ENCODE measurements at regions not wholly inside any gene's neighbourhood (a gene's known extent, or its start where the extent isn't known, plus 50 kb on each side); places are given as distances from the start of the nearest gene placed in this dataset.

DNA sequence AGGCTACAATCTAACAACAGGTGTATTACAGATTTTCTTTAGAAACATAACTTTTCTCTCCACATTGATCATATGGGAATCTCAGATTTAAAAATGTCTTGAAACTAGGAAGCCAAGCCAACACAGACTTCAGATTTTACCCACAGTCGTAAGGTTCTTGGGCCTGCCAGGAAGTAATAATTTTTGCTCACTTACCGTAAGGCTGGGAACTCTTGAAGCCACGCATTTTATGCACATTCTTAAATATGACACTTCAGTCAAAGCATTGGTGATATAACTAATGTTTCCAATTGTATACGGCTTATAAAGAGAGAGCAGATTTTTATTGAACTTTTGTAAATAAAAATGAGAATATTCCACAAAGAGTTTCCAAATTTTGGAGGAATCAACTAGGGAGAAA, 328.9 kb upstream of the TRPC7 start:
- H3K4me1 ChIP-seq (ENCODE audit: insufficient read depth): peaks cover 13% of the 10 kb centered on the region
- ATAC-seq (no peak), DNase-seq (ENCODE audit: low spot score) (no peak)
- no peak overlapping the region for H2AFZ ChIP-seq
- TF ChIP-seq ZNF331 (CRISPR knock-in tag; IDR thresholded peaks at IDR 0.05; ENCODE audit: low read depth): no peak
- TF ChIP-seq, protein P1, sequence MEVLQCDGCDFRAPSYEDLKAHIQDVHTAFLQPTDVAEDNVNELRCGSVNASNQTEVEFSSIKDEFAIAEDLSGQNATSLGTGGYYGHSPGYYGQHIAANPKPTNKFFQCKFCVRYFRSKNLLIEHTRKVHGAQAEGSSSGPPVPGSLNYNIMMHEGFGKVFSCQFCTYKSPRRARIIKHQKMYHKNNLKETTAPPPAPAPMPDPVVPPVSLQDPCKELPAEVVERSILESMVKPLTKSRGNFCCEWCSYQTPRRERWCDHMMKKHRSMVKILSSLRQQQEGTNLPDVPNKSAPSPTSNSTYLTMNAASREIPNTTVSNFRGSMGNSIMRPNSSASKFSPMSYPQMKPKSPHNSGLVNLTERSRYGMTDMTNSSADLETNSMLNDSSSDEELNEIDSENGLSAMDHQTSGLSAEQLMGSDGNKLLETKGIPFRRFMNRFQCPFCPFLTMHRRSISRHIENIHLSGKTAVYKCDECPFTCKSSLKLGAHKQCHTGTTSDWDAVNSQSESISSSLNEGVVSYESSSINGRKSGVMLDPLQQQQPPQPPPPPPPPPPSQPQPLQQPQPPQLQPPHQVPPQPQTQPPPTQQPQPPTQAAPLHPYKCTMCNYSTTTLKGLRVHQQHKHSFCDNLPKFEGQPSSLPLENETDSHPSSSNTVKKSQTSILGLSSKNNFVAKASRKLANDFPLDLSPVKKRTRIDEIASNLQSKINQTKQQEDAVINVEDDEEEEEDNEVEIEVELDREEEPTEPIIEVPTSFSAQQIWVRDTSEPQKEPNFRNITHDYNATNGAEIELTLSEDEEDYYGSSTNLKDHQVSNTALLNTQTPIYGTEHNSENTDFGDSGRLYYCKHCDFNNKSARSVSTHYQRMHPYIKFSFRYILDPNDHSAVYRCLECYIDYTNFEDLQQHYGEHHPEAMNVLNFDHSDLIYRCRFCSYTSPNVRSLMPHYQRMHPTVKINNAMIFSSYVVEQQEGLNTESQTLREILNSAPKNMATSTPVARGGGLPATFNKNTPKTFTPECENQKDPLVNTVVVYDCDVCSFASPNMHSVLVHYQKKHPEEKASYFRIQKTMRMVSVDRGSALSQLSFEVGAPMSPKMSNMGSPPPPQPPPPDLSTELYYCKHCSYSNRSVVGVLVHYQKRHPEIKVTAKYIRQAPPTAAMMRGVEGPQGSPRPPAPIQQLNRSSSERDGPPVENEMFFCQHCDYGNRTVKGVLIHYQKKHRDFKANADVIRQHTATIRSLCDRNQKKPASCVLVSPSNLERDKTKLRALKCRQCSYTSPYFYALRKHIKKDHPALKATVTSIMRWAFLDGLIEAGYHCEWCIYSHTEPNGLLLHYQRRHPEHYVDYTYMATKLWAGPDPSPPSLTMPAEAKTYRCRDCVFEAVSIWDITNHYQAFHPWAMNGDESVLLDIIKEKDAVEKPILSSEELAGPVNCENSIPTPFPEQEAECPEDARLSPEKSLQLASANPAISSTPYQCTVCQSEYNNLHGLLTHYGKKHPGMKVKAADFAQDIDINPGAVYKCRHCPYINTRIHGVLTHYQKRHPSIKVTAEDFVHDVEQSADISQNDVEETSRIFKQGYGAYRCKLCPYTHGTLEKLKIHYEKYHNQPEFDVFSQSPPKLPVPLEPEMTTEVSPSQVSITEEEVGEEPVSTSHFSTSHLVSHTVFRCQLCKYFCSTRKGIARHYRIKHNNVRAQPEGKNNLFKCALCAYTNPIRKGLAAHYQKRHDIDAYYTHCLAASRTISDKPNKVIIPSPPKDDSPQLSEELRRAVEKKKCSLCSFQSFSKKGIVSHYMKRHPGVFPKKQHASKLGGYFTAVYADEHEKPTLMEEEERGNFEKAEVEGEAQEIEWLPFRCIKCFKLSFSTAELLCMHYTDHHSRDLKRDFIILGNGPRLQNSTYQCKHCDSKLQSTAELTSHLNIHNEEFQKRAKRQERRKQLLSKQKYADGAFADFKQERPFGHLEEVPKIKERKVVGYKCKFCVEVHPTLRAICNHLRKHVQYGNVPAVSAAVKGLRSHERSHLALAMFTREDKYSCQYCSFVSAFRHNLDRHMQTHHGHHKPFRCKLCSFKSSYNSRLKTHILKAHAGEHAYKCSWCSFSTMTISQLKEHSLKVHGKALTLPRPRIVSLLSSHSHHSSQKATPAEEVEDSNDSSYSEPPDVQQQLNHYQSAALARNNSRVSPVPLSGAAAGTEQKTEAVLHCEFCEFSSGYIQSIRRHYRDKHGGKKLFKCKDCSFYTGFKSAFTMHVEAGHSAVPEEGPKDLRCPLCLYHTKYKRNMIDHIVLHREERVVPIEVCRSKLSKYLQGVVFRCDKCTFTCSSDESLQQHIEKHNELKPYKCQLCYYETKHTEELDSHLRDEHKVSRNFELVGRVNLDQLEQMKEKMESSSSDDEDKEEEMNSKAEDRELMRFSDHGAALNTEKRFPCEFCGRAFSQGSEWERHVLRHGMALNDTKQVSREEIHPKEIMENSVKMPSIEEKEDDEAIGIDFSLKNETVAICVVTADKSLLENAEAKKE (CRISPR knock-in tag; IDR thresholded peaks at IDR 0.05): no peak
- TF ChIP-seq, protein P2, sequence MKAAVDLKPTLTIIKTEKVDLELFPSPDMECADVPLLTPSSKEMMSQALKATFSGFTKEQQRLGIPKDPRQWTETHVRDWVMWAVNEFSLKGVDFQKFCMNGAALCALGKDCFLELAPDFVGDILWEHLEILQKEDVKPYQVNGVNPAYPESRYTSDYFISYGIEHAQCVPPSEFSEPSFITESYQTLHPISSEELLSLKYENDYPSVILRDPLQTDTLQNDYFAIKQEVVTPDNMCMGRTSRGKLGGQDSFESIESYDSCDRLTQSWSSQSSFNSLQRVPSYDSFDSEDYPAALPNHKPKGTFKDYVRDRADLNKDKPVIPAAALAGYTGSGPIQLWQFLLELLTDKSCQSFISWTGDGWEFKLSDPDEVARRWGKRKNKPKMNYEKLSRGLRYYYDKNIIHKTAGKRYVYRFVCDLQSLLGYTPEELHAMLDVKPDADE (IDR thresholded peaks at IDR 0.05): no peak
- TF ChIP-seq, protein P3, sequence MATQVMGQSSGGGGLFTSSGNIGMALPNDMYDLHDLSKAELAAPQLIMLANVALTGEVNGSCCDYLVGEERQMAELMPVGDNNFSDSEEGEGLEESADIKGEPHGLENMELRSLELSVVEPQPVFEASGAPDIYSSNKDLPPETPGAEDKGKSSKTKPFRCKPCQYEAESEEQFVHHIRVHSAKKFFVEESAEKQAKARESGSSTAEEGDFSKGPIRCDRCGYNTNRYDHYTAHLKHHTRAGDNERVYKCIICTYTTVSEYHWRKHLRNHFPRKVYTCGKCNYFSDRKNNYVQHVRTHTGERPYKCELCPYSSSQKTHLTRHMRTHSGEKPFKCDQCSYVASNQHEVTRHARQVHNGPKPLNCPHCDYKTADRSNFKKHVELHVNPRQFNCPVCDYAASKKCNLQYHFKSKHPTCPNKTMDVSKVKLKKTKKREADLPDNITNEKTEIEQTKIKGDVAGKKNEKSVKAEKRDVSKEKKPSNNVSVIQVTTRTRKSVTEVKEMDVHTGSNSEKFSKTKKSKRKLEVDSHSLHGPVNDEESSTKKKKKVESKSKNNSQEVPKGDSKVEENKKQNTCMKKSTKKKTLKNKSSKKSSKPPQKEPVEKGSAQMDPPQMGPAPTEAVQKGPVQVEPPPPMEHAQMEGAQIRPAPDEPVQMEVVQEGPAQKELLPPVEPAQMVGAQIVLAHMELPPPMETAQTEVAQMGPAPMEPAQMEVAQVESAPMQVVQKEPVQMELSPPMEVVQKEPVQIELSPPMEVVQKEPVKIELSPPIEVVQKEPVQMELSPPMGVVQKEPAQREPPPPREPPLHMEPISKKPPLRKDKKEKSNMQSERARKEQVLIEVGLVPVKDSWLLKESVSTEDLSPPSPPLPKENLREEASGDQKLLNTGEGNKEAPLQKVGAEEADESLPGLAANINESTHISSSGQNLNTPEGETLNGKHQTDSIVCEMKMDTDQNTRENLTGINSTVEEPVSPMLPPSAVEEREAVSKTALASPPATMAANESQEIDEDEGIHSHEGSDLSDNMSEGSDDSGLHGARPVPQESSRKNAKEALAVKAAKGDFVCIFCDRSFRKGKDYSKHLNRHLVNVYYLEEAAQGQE (IDR thresholded peaks at IDR 0.05; ENCODE audit: unreplicated experiment): no peak
- no peak for TF ChIP-seq POLR2AphosphoS5 (IDR thresholded peaks at IDR 0.05; ENCODE audit: low read depth)
- no peak for TF ChIP-seq EZH2phosphoT487 (IDR thresholded peaks at IDR 0.05; ENCODE audit: unreplicated experiment)
- no peak for TF ChIP-seq CREB1 (CRISPR knock-in tag; IDR thresholded peaks at IDR 0.05; ENCODE audit: low read depth)
- TF ChIP-seq JUNB (IDR thresholded peaks at IDR 0.05; ENCODE audit: unreplicated experiment): no peak
- TF ChIP-seq, protein P4, sequence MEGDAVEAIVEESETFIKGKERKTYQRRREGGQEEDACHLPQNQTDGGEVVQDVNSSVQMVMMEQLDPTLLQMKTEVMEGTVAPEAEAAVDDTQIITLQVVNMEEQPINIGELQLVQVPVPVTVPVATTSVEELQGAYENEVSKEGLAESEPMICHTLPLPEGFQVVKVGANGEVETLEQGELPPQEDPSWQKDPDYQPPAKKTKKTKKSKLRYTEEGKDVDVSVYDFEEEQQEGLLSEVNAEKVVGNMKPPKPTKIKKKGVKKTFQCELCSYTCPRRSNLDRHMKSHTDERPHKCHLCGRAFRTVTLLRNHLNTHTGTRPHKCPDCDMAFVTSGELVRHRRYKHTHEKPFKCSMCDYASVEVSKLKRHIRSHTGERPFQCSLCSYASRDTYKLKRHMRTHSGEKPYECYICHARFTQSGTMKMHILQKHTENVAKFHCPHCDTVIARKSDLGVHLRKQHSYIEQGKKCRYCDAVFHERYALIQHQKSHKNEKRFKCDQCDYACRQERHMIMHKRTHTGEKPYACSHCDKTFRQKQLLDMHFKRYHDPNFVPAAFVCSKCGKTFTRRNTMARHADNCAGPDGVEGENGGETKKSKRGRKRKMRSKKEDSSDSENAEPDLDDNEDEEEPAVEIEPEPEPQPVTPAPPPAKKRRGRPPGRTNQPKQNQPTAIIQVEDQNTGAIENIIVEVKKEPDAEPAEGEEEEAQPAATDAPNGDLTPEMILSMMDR (conservative IDR thresholded peaks at IDR 0.05; ENCODE audit: low read depth in 2 of 2): no peak
- TF ChIP-seq NANOG (IDR thresholded peaks at IDR 0.05; ENCODE audit: borderline replicate concordance): no peak
- TF ChIP-seq ZNF114 (CRISPR knock-in tag; IDR thresholded peaks at IDR 0.05): no peak
- no peak for TF ChIP-seq STAT1 (IDR thresholded peaks at IDR 0.05; ENCODE audit: unreplicated experiment)
- TF ChIP-seq EZH2 (IDR thresholded peaks at IDR 0.05; ENCODE audit: low read depth, unreplicated experiment): no peak
- Mint-ChIP-seq H3K27me3 (ENCODE audit: insufficient read depth, low read depth, poor library complexity) (no peaks in the 10 kb centered on the region), H3K4me1 (peaks cover 13% of the 10 kb centered on the region), H3K27ac (no peak overlapping the region), H3K36me3 (ENCODE audit: low read depth) (peaks cover 7% of the 10 kb centered on the region; the same call in 1 of the 3 replicates), H3K4me3 (no peak overlapping the region), H3K9me3 (peaks cover 11% of the 10 kb centered on the region)
- no peak overlapping the region for H3K4me3 ChIP-seq
- no peaks in the 10 kb centered on the region for H3K9me2 ChIP-seq (ENCODE audit: insufficient read depth)
- no peak overlapping the region for H3K4me2 ChIP-seq
- no peaks in the 10 kb centered on the region for H3K36me3 ChIP-seq (ENCODE audit: insufficient read depth)
- H3K79me2 ChIP-seq (replicated peaks; ENCODE audit: insufficient read depth): no peaks in the 10 kb centered on the region
- H3F3A ChIP-seq (replicated peaks; ENCODE audit: low read depth): no peaks in the 10 kb centered on the region
- no peaks in the 10 kb centered on the region for H3K27me3 ChIP-seq (ENCODE audit: insufficient read depth)
- no peak overlapping the region for H3K27ac ChIP-seq (ENCODE audit: low read depth)
- no peaks in the 10 kb centered on the region for H4K20me1 ChIP-seq (replicated peaks; ENCODE audit: insufficient read depth)

All from GM23338 (cell line).